GM12878 (cell line): ENCODE measurements at regions not wholly inside any gene's neighbourhood (a gene's known extent, or its start where the extent isn't known, plus 50 kb on each side); places are given as distances from the start of the nearest gene placed in this dataset.

Experiments
- ATAC-seq: fragments of 200-7000 bp; cut with Tn5 transposase; 3 replicates; pipeline ENCODE4 v1.9.1; 2020; ENCODE audit warnings: mild to moderate bottlenecking, moderate library complexity
- BruUV-seq: library from RNA; stranded (reverse); fragments of 400-500 nt; replicated peaks from 2 replicates; lab custom pipeline; 2021; lab: Mats Ljungman, UMichigan
- CTCF ChIA-PET: fragments of 300-600 bp; sonication (Branson Sonifier 250); formaldehyde crosslinking; extraction: SDS; loops from one replicate; lab custom pipeline; 2021; ENCODE audit warnings: inconsistent platforms; lab: Yijun Ruan, JAX
- POLR2A ChIA-PET: fragments of 350-600 bp; formaldehyde crosslinking; extraction: SDS; loops from one replicate; lab custom pipeline; 2021; ENCODE audit warnings: inconsistent platforms; lab: Charles Lee
- RAD21 ChIA-PET: fragments of 300-600 bp; sonication (Branson Sonifier 250); formaldehyde crosslinking; loops from one replicate; lab custom pipeline; 2023; ENCODE audit warnings: antibody characterized with exemption; ENCODE audit not compliant: unreplicated experiment; lab: Charles Lee
- SMC1A ChIA-PET: fragments of 300-600 bp; sonication (Branson Sonifier 250); formaldehyde crosslinking; loops from one replicate; lab custom pipeline; 2023; ENCODE audit not compliant: unreplicated experiment, uncharacterized antibody; lab: Charles Lee
- DNase-seq: peaks from one replicate; pipeline ENCODE4 v3.0.0-alpha.2; 2011; ENCODE audit warnings: low read depth, low spot score
- FAIRE-seq: peaks from 3 replicates; lab custom pipeline; 2011; peaks lifted over from hg19 to GRCh38; lab: Jason Lieb, UNC
- H2AFZ ChIP-seq: 2 replicates; pipeline ENCODE4 v1.6.0; 2011; ENCODE audit warnings: low read depth, low read length, control low read depth; ENCODE audit not compliant: control insufficient read depth
- H3K27ac ChIP-seq: 2 replicates; pipeline ENCODE4 v1.5.1; 2011; ENCODE audit warnings: control low read depth; ENCODE audit not compliant: control insufficient read depth, insufficient read depth
- H3K27me3 ChIP-seq, 2 experiments: replicated peaks in 1 of 2; 2 replicates each; pipeline versions ENCODE4 v1.6.0 to v1.6.1; 2011; ENCODE audit warnings: low read length in 1 of 2; ENCODE audit not compliant: control insufficient read depth in 2 of 2, insufficient read depth in 2 of 2
- H3K36me3 ChIP-seq, 2 experiments: 2 replicates each; pipeline ENCODE4 v1.5.1; 2011; ENCODE audit warnings: low read length in 1 of 2; ENCODE audit not compliant: control insufficient read depth in 2 of 2, insufficient read depth in 2 of 2
- H3K4me1 ChIP-seq: 2 replicates; pipeline ENCODE4 v1.6.1; 2011; ENCODE audit warnings: mild to moderate bottlenecking, low read length, moderate library complexity, mixed read lengths; ENCODE audit not compliant: control insufficient read depth, insufficient read depth
- H3K4me2 ChIP-seq: 2 replicates; pipeline ENCODE4 v1.6.0; 2011; ENCODE audit warnings: control low read depth; ENCODE audit not compliant: control insufficient read depth, insufficient read depth
- H3K4me3 ChIP-seq: fragments of 200-600 bp; sonication (generic); 2 replicates; pipeline ENCODE4 v1.5.1; 2016
- H3K79me2 ChIP-seq: 2 replicates; pipeline ENCODE4 v1.6.0; 2011; ENCODE audit warnings: low read length; ENCODE audit not compliant: control insufficient read depth, insufficient read depth
- H3K9ac ChIP-seq: 2 replicates; pipeline ENCODE4 v1.8.0; 2011; ENCODE audit warnings: low read length, control low read depth, mixed read lengths; ENCODE audit not compliant: control insufficient read depth, insufficient read depth
- H3K9me3 ChIP-seq: replicated peaks from 3 replicates; pipeline ENCODE4 v1.5.1; 2011; ENCODE audit warnings: mild to moderate bottlenecking, low read length; ENCODE audit not compliant: control insufficient read depth, insufficient read depth
- H4K20me1 ChIP-seq: 2 replicates; pipeline ENCODE4 v1.6.0; 2011; ENCODE audit not compliant: control insufficient read depth, insufficient read depth
- CHD1 ChIP-seq: IDR thresholded peaks from 2 replicates; pipeline ENCODE4 v1.6.1; 2012; ENCODE audit warnings: low read depth, low read length, improper control_type of control experiment
- CHD2 ChIP-seq: IDR thresholded peaks from 2 replicates; pipeline ENCODE4 v1.6.1; 2011; ENCODE audit warnings: low read depth, low read length, improper control_type of control experiment, borderline replicate concordance
- HDGF ChIP-seq: fragments of 450-650 bp; IDR thresholded peaks from 2 replicates; pipeline ENCODE4 v1.6.1; 2016; ENCODE audit warnings: antibody characterized with exemption
- MTA2 ChIP-seq: fragments of 450-650 bp; IDR thresholded peaks from 2 replicates; pipeline ENCODE4 v1.6.1; 2016; ENCODE audit warnings: low read depth, mild to moderate bottlenecking, moderate library complexity
- PAX8 ChIP-seq: fragments of 450-650 bp; IDR thresholded peaks from 2 replicates; pipeline ENCODE4 v1.6.1; 2017; ENCODE audit warnings: mild to moderate bottlenecking, moderate library complexity
- RELA ChIP-seq: fragments of 450-650 bp; IDR thresholded peaks from 2 replicates; pipeline ENCODE4 v1.8.0; 2014; ENCODE audit warnings: borderline replicate concordance; ENCODE audit not compliant: partially characterized antibody
- TAF1 ChIP-seq: IDR thresholded peaks from 2 replicates; pipeline ENCODE4 v1.6.1; 2011; ENCODE audit warnings: mild to moderate bottlenecking, low read depth, low read length, borderline replicate concordance
- WRNIP1 ChIP-seq: IDR thresholded peaks from 2 replicates; pipeline ENCODE4 v1.6.1; 2011; ENCODE audit warnings: low read depth, low read length, improper control_type of control experiment, borderline replicate concordance
- YY1 ChIP-seq: IDR thresholded peaks from 2 replicates; pipeline ENCODE4 v1.6.1; 2011; ENCODE audit warnings: low read depth, mild to moderate bottlenecking, low read length
- WGBS: methylation state at CpG from one replicate; pipeline ENCODE4 v1.1.6; 2016; ENCODE audit warnings: low lambda C conversion rate; ENCODE audit not compliant: insufficient replicate concordance, insufficient coverage; ENCODE audit errors: missing lambda C conversion rate; 5-methylcytosine and 5-hydroxymethylcytosine counted together
- in situ Hi-C: fragments of 300-500 bp; cut with MboI; formaldehyde crosslinking; loops from 9 replicates; pipeline ENCODE4 v1.14.3; 2018; ENCODE audit warnings: mixed read lengths
- intact Hi-C: fragments of 100-400 bp; cut with micrococcal nuclease; formaldehyde crosslinking; loops from one replicate; pipeline ENCODE4 v1.14.2; 2022; ENCODE audit not compliant: unreplicated experiment
- TF ChIP-seq, protein P1 (sequence below): fragments of 450-650 bp; IDR thresholded peaks from 2 replicates; pipeline ENCODE4 v1.6.1; 2017; ENCODE audit warnings: mild to moderate bottlenecking, low read depth, inconsistent platforms; ENCODE audit not compliant: poor library complexity, severe bottlenecking
- TF ChIP-seq, protein P2 (sequence below): IDR thresholded peaks from 2 replicates; pipeline ENCODE4 v1.6.1; 2012; ENCODE audit warnings: improper control_type of control experiment, low read depth, low read length; ENCODE audit not compliant: insufficient replicate concordance
- TF ChIP-seq, protein P3 (sequence below): fragments of 450-650 bp; formaldehyde crosslinking; IDR thresholded peaks from 2 replicates; pipeline ENCODE4 v1.4.0; 2020; ENCODE audit warnings: mild to moderate bottlenecking, moderate library complexity

DNA sequence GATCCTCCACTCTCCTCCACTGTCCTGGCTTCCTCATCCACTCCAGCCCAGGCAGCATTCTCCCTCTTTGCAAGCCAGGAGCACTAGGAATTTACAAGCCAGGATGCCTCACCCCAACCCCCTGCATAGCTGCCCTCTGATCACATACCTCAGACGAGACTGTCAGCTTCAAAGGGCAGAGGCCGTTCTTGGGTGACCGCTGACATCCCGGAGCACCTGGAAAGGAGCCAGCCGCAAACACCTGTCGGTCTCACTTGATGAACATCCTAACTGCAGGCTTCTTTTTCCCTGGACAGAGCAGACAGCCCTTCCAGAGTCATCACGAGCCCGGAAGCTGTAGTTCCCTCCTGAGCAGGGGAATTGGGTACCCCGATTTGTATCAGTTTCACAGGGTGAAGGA lies 451.3 kb upstream of the B3GAT1 start:
- TF ChIP-seq TAF1 (no peak), MTA2 (no peak), YY1 (no peak), CHD2 (no peak), RELA (no peak), PAX8 (no peak), CHD1 (no peak), HDGF (no peak), WRNIP1 (no peak)
- TF ChIP-seq, protein P1, sequence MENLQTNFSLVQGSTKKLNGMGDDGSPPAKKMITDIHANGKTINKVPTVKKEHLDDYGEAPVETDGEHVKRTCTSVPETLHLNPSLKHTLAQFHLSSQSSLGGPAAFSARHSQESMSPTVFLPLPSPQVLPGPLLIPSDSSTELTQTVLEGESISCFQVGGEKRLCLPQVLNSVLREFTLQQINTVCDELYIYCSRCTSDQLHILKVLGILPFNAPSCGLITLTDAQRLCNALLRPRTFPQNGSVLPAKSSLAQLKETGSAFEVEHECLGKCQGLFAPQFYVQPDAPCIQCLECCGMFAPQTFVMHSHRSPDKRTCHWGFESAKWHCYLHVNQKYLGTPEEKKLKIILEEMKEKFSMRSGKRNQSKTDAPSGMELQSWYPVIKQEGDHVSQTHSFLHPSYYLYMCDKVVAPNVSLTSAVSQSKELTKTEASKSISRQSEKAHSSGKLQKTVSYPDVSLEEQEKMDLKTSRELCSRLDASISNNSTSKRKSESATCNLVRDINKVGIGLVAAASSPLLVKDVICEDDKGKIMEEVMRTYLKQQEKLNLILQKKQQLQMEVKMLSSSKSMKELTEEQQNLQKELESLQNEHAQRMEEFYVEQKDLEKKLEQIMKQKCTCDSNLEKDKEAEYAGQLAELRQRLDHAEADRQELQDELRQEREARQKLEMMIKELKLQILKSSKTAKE, result no peak
- TF ChIP-seq, protein P2, sequence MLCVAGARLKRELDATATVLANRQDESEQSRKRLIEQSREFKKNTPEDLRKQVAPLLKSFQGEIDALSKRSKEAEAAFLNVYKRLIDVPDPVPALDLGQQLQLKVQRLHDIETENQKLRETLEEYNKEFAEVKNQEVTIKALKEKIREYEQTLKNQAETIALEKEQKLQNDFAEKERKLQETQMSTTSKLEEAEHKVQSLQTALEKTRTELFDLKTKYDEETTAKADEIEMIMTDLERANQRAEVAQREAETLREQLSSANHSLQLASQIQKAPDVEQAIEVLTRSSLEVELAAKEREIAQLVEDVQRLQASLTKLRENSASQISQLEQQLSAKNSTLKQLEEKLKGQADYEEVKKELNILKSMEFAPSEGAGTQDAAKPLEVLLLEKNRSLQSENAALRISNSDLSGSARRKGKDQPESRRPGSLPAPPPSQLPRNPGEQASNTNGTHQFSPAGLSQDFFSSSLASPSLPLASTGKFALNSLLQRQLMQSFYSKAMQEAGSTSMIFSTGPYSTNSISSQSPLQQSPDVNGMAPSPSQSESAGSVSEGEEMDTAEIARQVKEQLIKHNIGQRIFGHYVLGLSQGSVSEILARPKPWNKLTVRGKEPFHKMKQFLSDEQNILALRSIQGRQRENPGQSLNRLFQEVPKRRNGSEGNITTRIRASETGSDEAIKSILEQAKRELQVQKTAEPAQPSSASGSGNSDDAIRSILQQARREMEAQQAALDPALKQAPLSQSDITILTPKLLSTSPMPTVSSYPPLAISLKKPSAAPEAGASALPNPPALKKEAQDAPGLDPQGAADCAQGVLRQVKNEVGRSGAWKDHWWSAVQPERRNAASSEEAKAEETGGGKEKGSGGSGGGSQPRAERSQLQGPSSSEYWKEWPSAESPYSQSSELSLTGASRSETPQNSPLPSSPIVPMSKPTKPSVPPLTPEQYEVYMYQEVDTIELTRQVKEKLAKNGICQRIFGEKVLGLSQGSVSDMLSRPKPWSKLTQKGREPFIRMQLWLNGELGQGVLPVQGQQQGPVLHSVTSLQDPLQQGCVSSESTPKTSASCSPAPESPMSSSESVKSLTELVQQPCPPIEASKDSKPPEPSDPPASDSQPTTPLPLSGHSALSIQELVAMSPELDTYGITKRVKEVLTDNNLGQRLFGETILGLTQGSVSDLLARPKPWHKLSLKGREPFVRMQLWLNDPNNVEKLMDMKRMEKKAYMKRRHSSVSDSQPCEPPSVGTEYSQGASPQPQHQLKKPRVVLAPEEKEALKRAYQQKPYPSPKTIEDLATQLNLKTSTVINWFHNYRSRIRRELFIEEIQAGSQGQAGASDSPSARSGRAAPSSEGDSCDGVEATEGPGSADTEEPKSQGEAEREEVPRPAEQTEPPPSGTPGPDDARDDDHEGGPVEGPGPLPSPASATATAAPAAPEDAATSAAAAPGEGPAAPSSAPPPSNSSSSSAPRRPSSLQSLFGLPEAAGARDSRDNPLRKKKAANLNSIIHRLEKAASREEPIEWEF, result no peak
- TF ChIP-seq, protein P3, sequence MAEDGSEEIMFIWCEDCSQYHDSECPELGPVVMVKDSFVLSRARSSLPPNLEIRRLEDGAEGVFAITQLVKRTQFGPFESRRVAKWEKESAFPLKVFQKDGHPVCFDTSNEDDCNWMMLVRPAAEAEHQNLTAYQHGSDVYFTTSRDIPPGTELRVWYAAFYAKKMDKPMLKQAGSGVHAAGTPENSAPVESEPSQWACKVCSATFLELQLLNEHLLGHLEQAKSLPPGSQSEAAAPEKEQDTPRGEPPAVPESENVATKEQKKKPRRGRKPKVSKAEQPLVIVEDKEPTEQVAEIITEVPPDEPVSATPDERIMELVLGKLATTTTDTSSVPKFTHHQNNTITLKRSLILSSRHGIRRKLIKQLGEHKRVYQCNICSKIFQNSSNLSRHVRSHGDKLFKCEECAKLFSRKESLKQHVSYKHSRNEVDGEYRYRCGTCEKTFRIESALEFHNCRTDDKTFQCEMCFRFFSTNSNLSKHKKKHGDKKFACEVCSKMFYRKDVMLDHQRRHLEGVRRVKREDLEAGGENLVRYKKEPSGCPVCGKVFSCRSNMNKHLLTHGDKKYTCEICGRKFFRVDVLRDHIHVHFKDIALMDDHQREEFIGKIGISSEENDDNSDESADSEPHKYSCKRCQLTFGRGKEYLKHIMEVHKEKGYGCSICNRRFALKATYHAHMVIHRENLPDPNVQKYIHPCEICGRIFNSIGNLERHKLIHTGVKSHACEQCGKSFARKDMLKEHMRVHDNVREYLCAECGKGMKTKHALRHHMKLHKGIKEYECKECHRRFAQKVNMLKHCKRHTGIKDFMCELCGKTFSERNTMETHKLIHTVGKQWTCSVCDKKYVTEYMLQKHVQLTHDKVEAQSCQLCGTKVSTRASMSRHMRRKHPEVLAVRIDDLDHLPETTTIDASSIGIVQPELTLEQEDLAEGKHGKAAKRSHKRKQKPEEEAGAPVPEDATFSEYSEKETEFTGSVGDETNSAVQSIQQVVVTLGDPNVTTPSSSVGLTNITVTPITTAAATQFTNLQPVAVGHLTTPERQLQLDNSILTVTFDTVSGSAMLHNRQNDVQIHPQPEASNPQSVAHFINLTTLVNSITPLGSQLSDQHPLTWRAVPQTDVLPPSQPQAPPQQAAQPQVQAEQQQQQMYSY (CRISPR knock-in tag), result no peak
- TF ChIP-seq, all 136 proteins: peak for 0
- in situ Hi-C loops (no loop called here), intact Hi-C loops (no loop called here)
- ATAC-seq, result no peak
- BruUV-seq, result no TSS peak
- SMC1A ChIA-PET, result no interaction called here
- Histone ChIP-seq H3K27me3 (no peaks in the 10 kb centered on the region; a peak in 2 of 4 replicates), H3K4me2 (no peak overlapping the region), H3K4me3 (no peak overlapping the region), H3K79me2 (no peaks in the 10 kb centered on the region), H3K9ac (no peak overlapping the region), H3K36me3 (no peaks in the 10 kb centered on the region), H2AFZ (no peak overlapping the region), H3K27ac (no peak overlapping the region), H3K4me1 (no peaks in the 10 kb centered on the region), H3K9me3 (no peaks in the 10 kb centered on the region), H4K20me1 (no peaks in the 10 kb centered on the region)
- no peak for FAIRE-seq
- no peak for DNase-seq
- CTCF ChIA-PET, result no interaction called here
- WGBS, result 29% methylated on average over 9 of the region's 9 CpGs
- POLR2A ChIA-PET, result interaction anchor here (0.6 kb wide), 1 partner anchor 24 kb away, joined by 7 read pairs; no protein-coding TSS in a partner anchor
- RAD21 ChIA-PET, result no interaction called here
